IMR-90 (cell line): ENCODE measurements at regions not wholly inside any gene's neighbourhood (a gene's known extent, or its start where the extent isn't known, plus 50 kb on each side); places are given as distances from the start of the nearest gene placed in this dataset.

Source experiments
- ATAC-seq: fragments of 200-7000 bp; cut with Tn5 transposase; 2 replicates; pipeline ENCODE4 v1.9.1; 2020; ENCODE audit warnings: low read depth, mild to moderate bottlenecking, moderate library complexity
- BruUV-seq: library from RNA; stranded (reverse); fragments of 400-500 nt; replicated peaks from 2 replicates; lab custom pipeline; 2021; lab: Mats Ljungman, UMichigan
- CTCF ChIA-PET: fragments of 300-600 bp; formaldehyde crosslinking; extraction: SDS; loops from one replicate; lab custom pipeline; 2021; ENCODE audit warnings: antibody characterized with exemption; lab: Yijun Ruan, JAX
- POLR2A ChIA-PET: fragments of 300-600 bp; sonication (Branson Sonifier 250); formaldehyde crosslinking; loops from one replicate; lab custom pipeline; 2022; ENCODE audit warnings: antibody characterized with exemption; ENCODE audit not compliant: unreplicated experiment; lab: Charles Lee
- DNase-seq: peaks from one replicate; pipeline ENCODE4 v3.0.0; 2013
- H2AFZ ChIP-seq: replicated peaks from 2 replicates; pipeline ENCODE3; 2013; ENCODE audit warnings: low read length, mild to moderate bottlenecking; ENCODE audit not compliant: poor library complexity
- H2AK5ac ChIP-seq: 2 replicates; pipeline ENCODE4 v1.6.1; 2013; ENCODE audit warnings: low read depth, low read length, inconsistent platforms
- H2AK9ac ChIP-seq: replicated peaks from 2 replicates; pipeline ENCODE3; 2013; ENCODE audit warnings: mild to moderate bottlenecking, low read depth, low read length, moderate library complexity; ENCODE audit not compliant: poor library complexity
- H2BK120ac ChIP-seq: 2 replicates; pipeline ENCODE4 v1.6.1; 2013; ENCODE audit warnings: low read depth, low read length, inconsistent platforms
- H2BK15ac ChIP-seq: 3 replicates; pipeline ENCODE4 v1.6.1; 2013; ENCODE audit warnings: low read depth, low read length, inconsistent platforms
- H2BK20ac ChIP-seq: 2 replicates; pipeline ENCODE4 v1.6.1; 2013; ENCODE audit warnings: low read depth, mild to moderate bottlenecking, inconsistent platforms, low read length, moderate library complexity
- H2BK5ac ChIP-seq: 2 replicates; pipeline ENCODE4 v1.6.1; 2013; ENCODE audit warnings: mild to moderate bottlenecking, low read depth, low read length, inconsistent platforms; ENCODE audit not compliant: poor library complexity, severe bottlenecking
- H3K14ac ChIP-seq: replicated peaks from 2 replicates; pipeline ENCODE4 v1.6.1; 2013; ENCODE audit warnings: low read depth, low read length, inconsistent platforms
- H3K18ac ChIP-seq: 2 replicates; pipeline ENCODE4 v1.6.1; 2013; ENCODE audit warnings: low read depth, low read length, control low read depth
- H3K23ac ChIP-seq: 2 replicates; pipeline ENCODE4 v1.6.1; 2013; ENCODE audit warnings: low read depth, low read length, inconsistent platforms
- H3K27ac ChIP-seq: 2 replicates; pipeline ENCODE4 v1.5.1; 2013; ENCODE audit warnings: mild to moderate bottlenecking, control low read depth, low read length; ENCODE audit not compliant: insufficient read depth
- H3K27me3 ChIP-seq: 2 replicates; pipeline ENCODE4 v1.6.1; 2013; ENCODE audit warnings: low read length; ENCODE audit not compliant: control insufficient read depth, insufficient read depth
- H3K36me3 ChIP-seq: 2 replicates; pipeline ENCODE4 v1.6.1; 2013; ENCODE audit warnings: low read length, mixed read lengths; ENCODE audit not compliant: control insufficient read depth, insufficient read depth
- H3K4ac ChIP-seq: 2 replicates; pipeline ENCODE4 v1.6.1; 2013; ENCODE audit warnings: low read depth, low read length, inconsistent platforms
- H3K4me1 ChIP-seq: 2 replicates; pipeline ENCODE4 v1.6.1; 2013; ENCODE audit warnings: low read length, mixed read lengths; ENCODE audit not compliant: control insufficient read depth, insufficient read depth
- H3K4me2 ChIP-seq: 2 replicates; pipeline ENCODE4 v1.6.1; 2013; ENCODE audit warnings: low read depth, mild to moderate bottlenecking, control low read depth, low read length, moderate library complexity
- H3K4me3 ChIP-seq: 2 replicates; pipeline ENCODE4 v1.5.1; 2013; ENCODE audit warnings: low read depth, mild to moderate bottlenecking, control low read depth, low read length, moderate library complexity; ENCODE audit not compliant: insufficient read depth
- H3K56ac ChIP-seq: 2 replicates; pipeline ENCODE4 v1.6.1; 2013; ENCODE audit warnings: low read length, inconsistent platforms; ENCODE audit not compliant: insufficient read depth; ENCODE audit errors: extremely low read depth
- H3K79me1 ChIP-seq, 2 experiments: 2 replicates each; pipeline ENCODE4 v1.6.1; 2013; ENCODE audit warnings: low read length in 2 of 2, inconsistent platforms in 1 of 2, low read depth in 1 of 2
- H3K9ac ChIP-seq: 2 replicates; pipeline ENCODE4 v1.6.1; 2013; ENCODE audit warnings: low read depth, low read length, control low read depth
- H3K9me1 ChIP-seq: 2 replicates; pipeline ENCODE4 v1.6.1; 2013; ENCODE audit warnings: low read length, inconsistent platforms; ENCODE audit not compliant: insufficient read depth
- H3K9me3 ChIP-seq: 2 replicates; pipeline ENCODE4 v1.6.1; 2013; ENCODE audit warnings: low read length; ENCODE audit not compliant: control insufficient read depth, insufficient read depth
- H4K20me1 ChIP-seq: 2 replicates; pipeline ENCODE4 v1.6.1; 2013; ENCODE audit warnings: low read length, inconsistent platforms; ENCODE audit not compliant: insufficient read depth
- H4K5ac ChIP-seq: 2 replicates; pipeline ENCODE4 v1.6.1; 2013; ENCODE audit warnings: mild to moderate bottlenecking, low read depth, low read length, control low read depth
- H4K8ac ChIP-seq, 2 experiments: 2 replicates each; pipeline ENCODE4 v1.6.1; 2013; ENCODE audit warnings: low read depth in 2 of 2, low read length in 2 of 2, control low read depth in 1 of 2, inconsistent platforms in 1 of 2
- H4K91ac ChIP-seq: 2 replicates; pipeline ENCODE4 v1.6.1; 2013; ENCODE audit warnings: low read depth, low read length, inconsistent platforms; ENCODE audit not compliant: insufficient read depth
- MAFK ChIP-seq: IDR thresholded peaks from 2 replicates; pipeline ENCODE4 v1.6.1; 2012; ENCODE audit warnings: low read depth, low read length, improper control_type of control experiment
- RCOR1 ChIP-seq: IDR thresholded peaks from 2 replicates; pipeline ENCODE4 v1.6.1; 2012; ENCODE audit warnings: mild to moderate bottlenecking, low read length, improper control_type of control experiment; ENCODE audit not compliant: insufficient replicate concordance
- WGBS, 2 experiments: methylation state at CpG; one replicate each; pipeline versions ENCODE4 v1.1.5 to v1.1.7; 2013; ENCODE audit warnings: missing lambda C conversion rate in 2 of 2; ENCODE audit not compliant: insufficient read length in 1 of 2; ENCODE audit errors: extremely low coverage in 2 of 2; 5-methylcytosine and 5-hydroxymethylcytosine counted together
- dilution Hi-C: fragments of 300-500 bp; cut with HindIII; formaldehyde crosslinking; loops from one replicate; pipeline ENCODE4 v1.14.3; 2018; ENCODE audit warnings: low sequenced_read_pairs; ENCODE audit not compliant: unreplicated experiment
- in situ Hi-C: fragments of 300-500 bp; cut with MboI; formaldehyde crosslinking; loops from 3 replicates; pipeline ENCODE4 v1.14.3; 2019; ENCODE audit warnings: low sequenced_read_pairs, inconsistent platforms, mixed read lengths
- intact Hi-C: fragments of 100-400 bp; cut with micrococcal nuclease; formaldehyde crosslinking; loops from 2 replicates; pipeline ENCODE4 v1.10.0; 2022

GRCh38 chr4:53734182-53734581 lies 142.9 kb upstream of the LNX1 start:
- ChIA-PET POLR2A (interaction anchor here (0.6 kb wide), 1 partner anchor 722 kb away, joined by 3 read pairs; no protein-coding TSS in a partner anchor), CTCF (interaction anchor here (0.5 kb wide), 1 partner anchor 317 kb away, joined by 3 read pairs; no protein-coding TSS in a partner anchor)
- no peak overlapping the region for H2AK9ac ChIP-seq
- H2BK20ac ChIP-seq: 0 out of 2 replicates have a peak overlapping the region, but pooled peaks have one; percentile 6
- in situ Hi-C loops: no loop called here
- H3K27me3 ChIP-seq: no peaks in the 10 kb centered on the region
- dilution Hi-C loops: no loop called here
- H4K5ac ChIP-seq: peak overlapping the region; percentile 42
- H3K9ac ChIP-seq: no peak overlapping the region
- peak overlapping the region; percentile 45; the same call in 1 of the 2 replicates for H2BK120ac ChIP-seq
- H3K23ac ChIP-seq: no peak overlapping the region
- TF ChIP-seq RCOR1: no peak
- TF ChIP-seq MAFK: 0 out of 2 replicates have a peak, but pooled peaks have one; percentile 21
- no peaks in the 10 kb centered on the region for H4K20me1 ChIP-seq
- H2BK15ac ChIP-seq: no peak overlapping the region
- peak overlapping the region in 1 of 2 experiments; percentile 57; a peak in 1 of 4 replicates for H4K8ac ChIP-seq
- H2AK5ac ChIP-seq: peak overlapping the region; percentile 44; the same call in 1 of the 2 replicates
- no peak for DNase-seq
- no peak overlapping the region for H3K14ac ChIP-seq
- intact Hi-C loops: loop anchor here (5.0 kb wide), 1 partner anchor 33 kb away; no protein-coding TSS in a partner anchor
- no peak overlapping the region; the same call in 1 of the 2 replicates for H4K91ac ChIP-seq
- H3K27ac ChIP-seq: peak overlapping the region; percentile 68
- no peak overlapping the region; the same call in 1 of the 2 replicates for H3K56ac ChIP-seq
- peak overlapping the region; percentile 80 for H3K18ac ChIP-seq
- peak overlapping the region; percentile 74; the same call in 1 of the 2 replicates for H3K4me2 ChIP-seq
- BruUV-seq: no TSS peak
- peaks cover 9% of the 10 kb centered on the region for H3K4me1 ChIP-seq
- H3K4me3 ChIP-seq: no peak overlapping the region
- H3K9me1 ChIP-seq: 0 out of 2 replicates have a peak, but pooled peaks cover 7% of the 10 kb centered on the region
- WGBS, 2 experiments: no CpG with 5 or more reads among the region's 8 CpGs
- H2AFZ ChIP-seq: no peak overlapping the region
- peak overlapping the region; percentile 89 for H2BK5ac ChIP-seq
- no peaks in the 10 kb centered on the region for H3K9me3 ChIP-seq
- peak overlapping the region; percentile 68; the same call in 1 of the 2 replicates for H3K4ac ChIP-seq
- H3K36me3 ChIP-seq: no peaks in the 10 kb centered on the region
- ATAC-seq: no peak
- H3K79me1 ChIP-seq: no peaks in the 10 kb centered on the region
